Transverse colon (tissue), 4 donors: ENCODE measurements at regions not wholly inside any gene's neighbourhood (a gene's known extent, or its start where the extent isn't known, plus 50 kb on each side); places are given as distances from the start of the nearest gene placed in this dataset.

ENCODE experiments used
- DNase-seq: peaks from one replicate; pipeline ENCODE4 v3.0.0-alpha.2; 2019
- H3K27ac ChIP-seq, 4 donors: fragments of 200-600 bp; sonication (generic); 2 replicates each; pipeline ENCODE4 v1.5.1; 2016 to 2018; ENCODE audit warnings: inconsistent platforms in 4 of 4
- H3K27me3 ChIP-seq: fragments of 200-600 bp; sonication (generic); 2 replicates; pipeline ENCODE4 v1.5.1; 2017; ENCODE audit warnings: inconsistent platforms
- H3K36me3 ChIP-seq, 4 donors: fragments of 200-600 bp; sonication (generic); 2 replicates each; pipeline ENCODE4 v1.5.1; 2017 to 2019; ENCODE audit warnings: inconsistent platforms in 4 of 4
- H3K4me1 ChIP-seq, 4 donors: fragments of 200-600 bp; sonication (generic); 2 replicates each; pipeline ENCODE4 v1.5.1; 2017 to 2020; ENCODE audit warnings: inconsistent platforms in 4 of 4
- H3K4me3 ChIP-seq, 4 donors: fragments of 200-600 bp; sonication (generic); 1 replicate in 1 of 4; 2 replicates in 3 of 4; pipeline versions ENCODE4 v1.5.1 to v1.6.1; 2017 to 2019; ENCODE audit warnings: inconsistent platforms in 4 of 4
- H3K9me3 ChIP-seq, 2 donors: fragments of 200-600 bp; sonication (generic); 2 replicates each; pipeline ENCODE4 v1.5.1; 2017 to 2019; ENCODE audit warnings: inconsistent platforms in 2 of 2
- CTCF ChIP-seq, 5 experiments: fragments of 200-600 bp in 3 of 5; fragments of 450-650 bp in 2 of 5; sonication (generic) in 3 of 5; IDR thresholded peaks; 1 replicate in 2 of 5; 2 replicates in 3 of 5; pipeline ENCODE4 v1.5.1; 2016 to 2017; ENCODE audit warnings: antibody characterized with exemption in 5 of 5, inconsistent platforms in 3 of 5, mild to moderate bottlenecking in 2 of 5, moderate library complexity in 1 of 5
- EP300 ChIP-seq: sonication (generic); formaldehyde crosslinking; IDR thresholded peaks from one replicate; pipeline ENCODE4 v1.6.1; 2017; ENCODE audit warnings: antibody characterized with exemption, low read depth
- POLR2A ChIP-seq: fragments of 450-650 bp; IDR thresholded peaks from one replicate; pipeline ENCODE4 v1.6.1; 2016; ENCODE audit warnings: antibody characterized with exemption, mild to moderate bottlenecking, moderate library complexity
- POLR2AphosphoS5 ChIP-seq, 3 donors: sonication (generic); formaldehyde crosslinking; IDR thresholded peaks; one replicate each; pipeline ENCODE4 v1.6.1; 2016; ENCODE audit warnings: antibody characterized with exemption in 3 of 3
- WGBS, 2 donors: methylation state at CpG; one replicate each; pipeline ENCODE4 v1.1.5; 2018; ENCODE audit warnings: low coverage in 1 of 2; 5-methylcytosine and 5-hydroxymethylcytosine counted together
- in situ Hi-C, 4 donors: fragments of 200-750 bp; cut with MboI; loops; one replicate each; pipeline versions ENCODE4 v1.15.0 to v1.15.1; 2017; ENCODE audit warnings: low sequenced_read_pairs in 3 of 4, low pct_ligation_motif_present in 1 of 4, low pct_unique_long_range_greater_than_20kb in 1 of 4
- intact Hi-C: fragments of 100-400 bp; cut with DNase I; formaldehyde crosslinking; loops from one replicate; pipeline ENCODE4 v1.15.1; 2023; ENCODE audit warnings: low total_unique reads

GRCh38 chr9:113653746-113654604 is 190.4 kb downstream of the RGS3 start:
- TF ChIP-seq POLR2A (no peak), EP300 (no peak), POLR2AphosphoS5 (IDR thresholded peaks at IDR 0.05) (no peak), CTCF (IDR thresholded peaks at IDR 0.05) (no peak)
- Histone ChIP-seq H3K4me1 (peaks cover 0 to 15% (median 5%) of the 10 kb centered on the region in 4 donors), H3K27ac (peak overlapping the region; percentile 37 to 72 (median 64)), H3K27me3 (peaks cover 7% of the 10 kb centered on the region), H3K9me3 (no peaks in the 10 kb centered on the region), H3K4me3 (no peak overlapping the region), H3K36me3 (no peaks in the 10 kb centered on the region)
- in situ Hi-C loops = loop anchor here (5.0 to 25.0 kb wide), 6 partner anchors 62 to 517 kb away; partner anchors contain the start of genes CDC26 (in 2 of the 4), PRPF4 (in 2 of the 4) and RNF183 (in 2 of the 4)
- DNase-seq = no peak
- WGBS, 2 donors = 57 to 84% methylated on average over 3 to 11 of the region's 11 CpGs
- intact Hi-C loops = no loop called here

- peak overlapping the region; percentile 57 to 72 (median 68) for H3K27ac ChIP-seq
- H3K9me3 ChIP-seq = no peaks in the 10 kb centered on the region
- 68% methylated on average over 13 of the region's 13 CpGs; no CpG with 5 or more reads in 1 of the 2 donors for WGBS, 2 donors
- H3K4me1 ChIP-seq = peaks cover 0 to 13% (median 5%) of the 10 kb centered on the region in 4 donors
- peaks cover 14% of the 10 kb centered on the region for H3K27me3 ChIP-seq
- no peak for DNase-seq
- no peak overlapping the region for H3K4me3 ChIP-seq
- in situ Hi-C loops (loop anchor here (5.0 to 25.0 kb wide), 7 partner anchors 63 to 518 kb away; partner anchors contain the start of genes CDC26 (in 2 of the 4), PRPF4 (in 2 of the 4) and RNF183 (in 2 of the 4)), intact Hi-C loops (loop anchor here (1.0 kb wide), 1 partner anchor 65 kb away; no protein-coding TSS in a partner anchor)
- H3K36me3 ChIP-seq = no peaks in the 10 kb centered on the region
- TF ChIP-seq EP300 (no peak), POLR2A (no peak), POLR2AphosphoS5 (IDR thresholded peaks at IDR 0.05) (no peak), CTCF (IDR thresholded peaks at IDR 0.05) (no peak)
These were observed 191.3 kb downstream of the RGS3 start for GRCh38 chr9:113654605-113655428.

- Histone ChIP-seq H3K36me3 (no peaks in the 10 kb centered on the region), H3K4me1 (peaks cover 0 to 13% (median 5%) of the 10 kb centered on the region in 4 donors), H3K27ac (no peak overlapping the region), H3K4me3 (no peak overlapping the region), H3K27me3 (peaks cover 26% of the 10 kb centered on the region), H3K9me3 (no peaks in the 10 kb centered on the region)
- no peak for TF ChIP-seq POLR2AphosphoS5 (IDR thresholded peaks at IDR 0.05)
- no peak for TF ChIP-seq EP300
- TF ChIP-seq POLR2A = no peak
- no peak for TF ChIP-seq CTCF (IDR thresholded peaks at IDR 0.05)
- 63 to 75% methylated on average over 3 to 21 of the region's 21 CpGs for WGBS, 2 donors
- no peak for DNase-seq
- in situ Hi-C loops (loop anchor here (5.0 to 25.0 kb wide), 7 partner anchors 65 to 520 kb away; partner anchors contain the start of genes CDC26 (in 2 of the 4), PRPF4 (in 2 of the 4) and RNF183 (in 2 of the 4)), intact Hi-C loops (no loop called here)
These were observed 193.5 kb downstream of the RGS3 start for GRCh38 chr9:113656771-113657670.
